ENCODE measurements at regions not wholly inside any gene's neighbourhood (a gene's known extent, or its start where the extent isn't known, plus 50 kb on each side); places are given as distances from the start of the nearest gene placed in this dataset.
"Not testable (repeated sequence)": the region's sequence is repeated elsewhere in the genome, so short reads cannot be mapped to it uniquely, and the experiment has no call there.

- Histone ChIP-seq H3K36me3 (ENCODE audit: control insufficient read depth, insufficient read depth, low read length) (no peaks in the 10 kb centered on the region), H3K9me3 (ENCODE audit: control insufficient read depth, insufficient read depth, low read depth, low read length) (no peaks in the 10 kb centered on the region), H3K4me3 (replicated peaks in 1 of 4; ENCODE audit: control extremely low read depth in 1 of 4, insufficient read depth in 1 of 4, low read depth in 3 of 4, low read length in 4 of 4) (no peak overlapping the region), H3K4me2 (ENCODE audit: extremely low read depth, insufficient read depth, low read length) (no peak overlapping the region), H3K9ac (ENCODE audit: insufficient read depth, low read length) (no peak overlapping the region), H3K79me2 (ENCODE audit: control insufficient read depth, insufficient read depth, low read length) (no peaks in the 10 kb centered on the region), H3K4me1 (ENCODE audit: control insufficient read depth, extremely low read depth, insufficient read depth, low read length) (no peaks in the 10 kb centered on the region), H3K27me3 (ENCODE audit: control insufficient read depth, insufficient read depth, low read length) (no peaks in the 10 kb centered on the region), H3K27ac (ENCODE audit: insufficient read depth, low read length) (no peak overlapping the region), H2AFZ (ENCODE audit: low read length) (no peak overlapping the region), H4K20me1 (ENCODE audit: control insufficient read depth, extremely low read depth, insufficient read depth, low read length) (no peaks in the 10 kb centered on the region)
- no peak for DNase-seq (ENCODE audit: low read depth in 2 of 2)
- TF ChIP-seq EZH2 (IDR thresholded peaks at IDR 0.05; ENCODE audit: low read length, missing control alignments): no peak
- TF ChIP-seq, protein P1, sequence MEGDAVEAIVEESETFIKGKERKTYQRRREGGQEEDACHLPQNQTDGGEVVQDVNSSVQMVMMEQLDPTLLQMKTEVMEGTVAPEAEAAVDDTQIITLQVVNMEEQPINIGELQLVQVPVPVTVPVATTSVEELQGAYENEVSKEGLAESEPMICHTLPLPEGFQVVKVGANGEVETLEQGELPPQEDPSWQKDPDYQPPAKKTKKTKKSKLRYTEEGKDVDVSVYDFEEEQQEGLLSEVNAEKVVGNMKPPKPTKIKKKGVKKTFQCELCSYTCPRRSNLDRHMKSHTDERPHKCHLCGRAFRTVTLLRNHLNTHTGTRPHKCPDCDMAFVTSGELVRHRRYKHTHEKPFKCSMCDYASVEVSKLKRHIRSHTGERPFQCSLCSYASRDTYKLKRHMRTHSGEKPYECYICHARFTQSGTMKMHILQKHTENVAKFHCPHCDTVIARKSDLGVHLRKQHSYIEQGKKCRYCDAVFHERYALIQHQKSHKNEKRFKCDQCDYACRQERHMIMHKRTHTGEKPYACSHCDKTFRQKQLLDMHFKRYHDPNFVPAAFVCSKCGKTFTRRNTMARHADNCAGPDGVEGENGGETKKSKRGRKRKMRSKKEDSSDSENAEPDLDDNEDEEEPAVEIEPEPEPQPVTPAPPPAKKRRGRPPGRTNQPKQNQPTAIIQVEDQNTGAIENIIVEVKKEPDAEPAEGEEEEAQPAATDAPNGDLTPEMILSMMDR (conservative IDR thresholded peaks at IDR 0.05 in 1 of 2, IDR thresholded peaks at IDR 0.05 in 1 of 2; ENCODE audit: low read depth in 1 of 2, low read length in 2 of 2): no peak
Measured at GRCh38 chr4:31259119-31259518, 539.0 kb downstream of the PCDH7 start.

DNA sequence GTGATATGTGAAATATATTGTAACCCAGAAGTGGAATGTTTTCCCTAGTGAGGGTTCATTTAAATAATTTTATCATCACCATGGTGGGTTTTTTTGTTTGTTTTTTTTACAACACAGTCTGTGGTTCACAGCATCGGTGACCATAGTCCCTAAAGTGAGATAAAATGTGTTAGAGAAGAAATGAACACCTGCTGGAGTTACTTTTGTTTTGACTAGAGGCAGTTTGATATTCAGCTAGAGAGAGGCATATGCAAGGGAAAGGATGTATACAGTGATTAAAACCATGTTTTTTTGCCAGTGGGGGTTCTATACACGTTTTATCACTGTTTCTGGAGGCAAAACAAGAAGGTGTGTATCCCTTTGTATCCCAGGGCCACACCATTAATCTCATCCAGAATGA lies 541.5 kb downstream of the PCDH7 start:
- H3K36me3 ChIP-seq (ENCODE audit: control insufficient read depth, insufficient read depth, low read length): no peaks in the 10 kb centered on the region
- no peaks in the 10 kb centered on the region for H3K79me2 ChIP-seq (ENCODE audit: control insufficient read depth, insufficient read depth, low read length)
- no peak overlapping the region for H3K9ac ChIP-seq (ENCODE audit: insufficient read depth, low read length)
- H3K4me3 ChIP-seq (replicated peaks in 1 of 4; ENCODE audit: control extremely low read depth in 1 of 4, insufficient read depth in 1 of 4, low read depth in 3 of 4, low read length in 4 of 4): no peak overlapping the region
- no peaks in the 10 kb centered on the region for H3K27me3 ChIP-seq (ENCODE audit: control insufficient read depth, insufficient read depth, low read length)
- no peaks in the 10 kb centered on the region for H3K9me3 ChIP-seq (ENCODE audit: control insufficient read depth, insufficient read depth, low read depth, low read length)
- no peak overlapping the region for H2AFZ ChIP-seq (ENCODE audit: low read length)
- TF ChIP-seq, protein P1 (conservative IDR thresholded peaks at IDR 0.05 in 1 of 2, IDR thresholded peaks at IDR 0.05 in 1 of 2; ENCODE audit: low read depth in 1 of 2, low read length in 2 of 2): no peak
- TF ChIP-seq EZH2 (IDR thresholded peaks at IDR 0.05; ENCODE audit: low read length, missing control alignments): no peak
- no peak overlapping the region for H3K27ac ChIP-seq (ENCODE audit: insufficient read depth, low read length)
- no peaks in the 10 kb centered on the region for H4K20me1 ChIP-seq (ENCODE audit: control insufficient read depth, extremely low read depth, insufficient read depth, low read length)
- DNase-seq (ENCODE audit: low read depth in 2 of 2): no peak
- no peak overlapping the region for H3K4me2 ChIP-seq (ENCODE audit: extremely low read depth, insufficient read depth, low read length)
- H3K4me1 ChIP-seq (ENCODE audit: control insufficient read depth, extremely low read depth, insufficient read depth, low read length): no peaks in the 10 kb centered on the region

- not testable (repeated sequence) for H3K4me3 ChIP-seq (replicated peaks in 1 of 4; ENCODE audit: control extremely low read depth in 1 of 4, insufficient read depth in 1 of 4, low read depth in 3 of 4, low read length in 4 of 4); H3K9ac ChIP-seq (ENCODE audit: insufficient read depth, low read length); H3K27ac ChIP-seq (ENCODE audit: insufficient read depth, low read length); DNase-seq (ENCODE audit: low read depth in 2 of 2); H3K36me3 ChIP-seq (ENCODE audit: control insufficient read depth, insufficient read depth, low read length); H3K4me2 ChIP-seq (ENCODE audit: extremely low read depth, insufficient read depth, low read length); H2AFZ ChIP-seq (ENCODE audit: low read length); H3K4me1 ChIP-seq (ENCODE audit: control insufficient read depth, extremely low read depth, insufficient read depth, low read length); H3K79me2 ChIP-seq (ENCODE audit: control insufficient read depth, insufficient read depth, low read length); H3K27me3 ChIP-seq (ENCODE audit: control insufficient read depth, insufficient read depth, low read length); H3K9me3 ChIP-seq (ENCODE audit: control insufficient read depth, insufficient read depth, low read depth, low read length); H4K20me1 ChIP-seq (ENCODE audit: control insufficient read depth, extremely low read depth, insufficient read depth, low read length)
Measured at GRCh38 chr4:31266094-31266493, 545.9 kb downstream of the PCDH7 start.

Data from fibroblast of lung (primary cell).